ENCODE measurements at regions not wholly inside any gene's neighbourhood (a gene's known extent, or its start where the extent isn't known, plus 50 kb on each side); places are given as distances from the start of the nearest gene placed in this dataset.

DNA sequence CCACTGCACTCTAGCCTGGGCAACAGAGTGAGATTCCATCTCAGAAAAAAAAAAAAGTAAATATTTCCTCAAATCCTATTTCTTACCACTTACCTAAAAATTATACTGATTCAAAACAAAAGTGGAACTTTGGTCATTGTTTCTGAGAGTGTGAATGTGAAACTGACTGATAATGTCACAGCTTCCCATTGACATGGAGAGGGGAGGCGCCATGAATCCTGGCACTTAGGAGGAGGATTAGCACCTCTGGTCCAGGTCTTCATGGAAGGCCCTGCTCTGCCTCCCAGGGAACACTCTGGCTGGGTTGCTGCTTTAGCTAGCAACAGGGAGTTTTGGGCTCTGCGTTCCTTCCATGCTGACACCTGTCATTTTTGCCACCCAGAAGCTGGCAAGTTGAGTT, 154.3 kb upstream of the SALL1 start:
- intact Hi-C loops (cut with micrococcal nuclease; ENCODE audit: unreplicated experiment) = no loop called here
- Histone ChIP-seq H3F3A (ENCODE audit: insufficient read depth, low read depth) (no peaks in the 10 kb centered on the region), H3K9me3 (ENCODE audit: insufficient read depth, low read depth) (no peaks in the 10 kb centered on the region), H2AFZ (no peak overlapping the region), H3K4me1 (replicated peaks; ENCODE audit: insufficient read depth) (no peaks in the 10 kb centered on the region), H3K4me3 (no peak overlapping the region), H3K9me2 (ENCODE audit: insufficient read depth) (no peaks in the 10 kb centered on the region), H4K20me1 (ENCODE audit: insufficient read depth) (no peaks in the 10 kb centered on the region), H3K36me3 (ENCODE audit: low read depth) (no peaks in the 10 kb centered on the region), H3K27me3 (ENCODE audit: insufficient read depth, low read depth) (no peaks in the 10 kb centered on the region), H3K4me2 (no peak overlapping the region), H3K79me2 (ENCODE audit: low read depth) (no peaks in the 10 kb centered on the region), H3K27ac (no peak overlapping the region)
- no peak for TF ChIP-seq EZH2 (IDR thresholded peaks at IDR 0.05; ENCODE audit: low read depth)
- TF ChIP-seq, protein P1, sequence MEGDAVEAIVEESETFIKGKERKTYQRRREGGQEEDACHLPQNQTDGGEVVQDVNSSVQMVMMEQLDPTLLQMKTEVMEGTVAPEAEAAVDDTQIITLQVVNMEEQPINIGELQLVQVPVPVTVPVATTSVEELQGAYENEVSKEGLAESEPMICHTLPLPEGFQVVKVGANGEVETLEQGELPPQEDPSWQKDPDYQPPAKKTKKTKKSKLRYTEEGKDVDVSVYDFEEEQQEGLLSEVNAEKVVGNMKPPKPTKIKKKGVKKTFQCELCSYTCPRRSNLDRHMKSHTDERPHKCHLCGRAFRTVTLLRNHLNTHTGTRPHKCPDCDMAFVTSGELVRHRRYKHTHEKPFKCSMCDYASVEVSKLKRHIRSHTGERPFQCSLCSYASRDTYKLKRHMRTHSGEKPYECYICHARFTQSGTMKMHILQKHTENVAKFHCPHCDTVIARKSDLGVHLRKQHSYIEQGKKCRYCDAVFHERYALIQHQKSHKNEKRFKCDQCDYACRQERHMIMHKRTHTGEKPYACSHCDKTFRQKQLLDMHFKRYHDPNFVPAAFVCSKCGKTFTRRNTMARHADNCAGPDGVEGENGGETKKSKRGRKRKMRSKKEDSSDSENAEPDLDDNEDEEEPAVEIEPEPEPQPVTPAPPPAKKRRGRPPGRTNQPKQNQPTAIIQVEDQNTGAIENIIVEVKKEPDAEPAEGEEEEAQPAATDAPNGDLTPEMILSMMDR (conservative IDR thresholded peaks at IDR 0.05) = no peak
- DNase-seq = no peak
- BruUV-seq (replicated peaks) = no TSS peak
- POLR2A ChIA-PET (ENCODE audit: unreplicated experiment) = no interaction called here
- CTCF ChIA-PET = no interaction called here

DNA sequence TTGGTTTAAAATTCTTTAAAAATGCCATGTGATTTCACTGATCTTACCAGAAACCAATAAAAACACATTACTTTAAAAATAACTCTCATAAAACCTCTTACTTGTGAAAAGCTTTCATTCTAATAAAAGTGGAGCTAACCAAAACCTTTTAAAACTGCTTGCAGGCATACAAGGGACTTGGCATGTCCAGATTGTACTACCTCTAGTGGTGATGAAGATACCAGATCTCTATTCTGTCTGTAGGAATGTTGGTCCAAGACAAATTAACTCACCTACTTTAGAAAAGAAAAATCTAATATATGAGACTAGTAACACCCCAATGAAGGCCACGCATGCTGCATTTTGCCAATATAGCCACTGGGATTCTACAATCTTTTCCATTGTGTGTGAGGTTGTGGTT, 151.0 kb upstream of the SALL1 start:
- H3K79me2 ChIP-seq (ENCODE audit: low read depth) = no peaks in the 10 kb centered on the region
- H3K36me3 ChIP-seq (ENCODE audit: low read depth) = no peaks in the 10 kb centered on the region
- ChIA-PET CTCF (no interaction called here), POLR2A (ENCODE audit: unreplicated experiment) (no interaction called here)
- H4K20me1 ChIP-seq (ENCODE audit: insufficient read depth) = no peaks in the 10 kb centered on the region
- no TSS peak for BruUV-seq (replicated peaks)
- no peak overlapping the region for H2AFZ ChIP-seq
- H3K4me3 ChIP-seq = no peak overlapping the region
- H3F3A ChIP-seq (ENCODE audit: insufficient read depth, low read depth) = no peaks in the 10 kb centered on the region
- no peak overlapping the region for H3K27ac ChIP-seq
- no peaks in the 10 kb centered on the region for H3K9me3 ChIP-seq (ENCODE audit: insufficient read depth, low read depth)
- intact Hi-C loops (cut with micrococcal nuclease; ENCODE audit: unreplicated experiment) = no loop called here
- no peaks in the 10 kb centered on the region for H3K4me1 ChIP-seq (replicated peaks; ENCODE audit: insufficient read depth)
- H3K27me3 ChIP-seq (ENCODE audit: insufficient read depth, low read depth) = no peaks in the 10 kb centered on the region
- no peaks in the 10 kb centered on the region for H3K9me2 ChIP-seq (ENCODE audit: insufficient read depth)
- no peak overlapping the region for H3K4me2 ChIP-seq
- no peak for TF ChIP-seq EZH2 (IDR thresholded peaks at IDR 0.05; ENCODE audit: low read depth)
- TF ChIP-seq, protein P1 (conservative IDR thresholded peaks at IDR 0.05) = no peak
- DNase-seq = no peak

DNA sequence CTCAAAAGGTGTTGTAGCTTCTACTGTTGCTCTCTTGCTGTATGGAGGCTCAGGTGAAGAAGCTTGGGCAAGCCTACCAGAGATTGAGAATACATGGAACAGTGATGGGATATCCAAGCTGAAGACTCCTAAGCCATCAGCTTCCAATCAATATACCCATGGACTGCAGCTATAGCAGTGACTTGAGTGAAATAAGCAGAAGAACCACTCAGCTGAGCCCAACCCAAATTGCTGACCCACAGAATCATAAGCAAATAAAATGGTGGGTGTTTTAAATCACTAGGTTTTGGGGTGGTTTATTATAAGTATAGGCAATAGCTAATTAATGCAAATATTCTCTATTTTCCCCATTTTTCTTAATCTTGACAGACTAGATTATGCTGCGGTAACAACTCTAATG, 147.7 kb upstream of the SALL1 start:
- no peaks in the 10 kb centered on the region for H3K4me1 ChIP-seq (replicated peaks; ENCODE audit: insufficient read depth)
- no peaks in the 10 kb centered on the region for H4K20me1 ChIP-seq (ENCODE audit: insufficient read depth)
- no peak overlapping the region for H3K4me3 ChIP-seq
- intact Hi-C loops (cut with micrococcal nuclease; ENCODE audit: unreplicated experiment) = no loop called here
- CTCF ChIA-PET = no interaction called here
- BruUV-seq (replicated peaks) = no TSS peak
- H3K36me3 ChIP-seq (ENCODE audit: low read depth) = no peaks in the 10 kb centered on the region
- no peak for DNase-seq
- no peaks in the 10 kb centered on the region for H3F3A ChIP-seq (ENCODE audit: insufficient read depth, low read depth)
- H3K79me2 ChIP-seq (ENCODE audit: low read depth) = no peaks in the 10 kb centered on the region
- no peak overlapping the region for H3K27ac ChIP-seq
- TF ChIP-seq, protein P1 (conservative IDR thresholded peaks at IDR 0.05) = no peak
- TF ChIP-seq EZH2 (IDR thresholded peaks at IDR 0.05; ENCODE audit: low read depth) = no peak
- no peaks in the 10 kb centered on the region for H3K9me3 ChIP-seq (ENCODE audit: insufficient read depth, low read depth)
- no peaks in the 10 kb centered on the region for H3K9me2 ChIP-seq (ENCODE audit: insufficient read depth)
- H2AFZ ChIP-seq = no peak overlapping the region
- H3K4me2 ChIP-seq = no peak overlapping the region
- POLR2A ChIA-PET (ENCODE audit: unreplicated experiment) = no interaction called here
- H3K27me3 ChIP-seq (ENCODE audit: insufficient read depth, low read depth) = no peaks in the 10 kb centered on the region
